ENCODE measurements at regions not wholly inside any gene's neighbourhood (a gene's known extent, or its start where the extent isn't known, plus 50 kb on each side); places are given as distances from the start of the nearest gene placed in this dataset.
A peak's percentile ranks its signal among the peaks of the same experiment; 100 is the strongest.

DNA sequence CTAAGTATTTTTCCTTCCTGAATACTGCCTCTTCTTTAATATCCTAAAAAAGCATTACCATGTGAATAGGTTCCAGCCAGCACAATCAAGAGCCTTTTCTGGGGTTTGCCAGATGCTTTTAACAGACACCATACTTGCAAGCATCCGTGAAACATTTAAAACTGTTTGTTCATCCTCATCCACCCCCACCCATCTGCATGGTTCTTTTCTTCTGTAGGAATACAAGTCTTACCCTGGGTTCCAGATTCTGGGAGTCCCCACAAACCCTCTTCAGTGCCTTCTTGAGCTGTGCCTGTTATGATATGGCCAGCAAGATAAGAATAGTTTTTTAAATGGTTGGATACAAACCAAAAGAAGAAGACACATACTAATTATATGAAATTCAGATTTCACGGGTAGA is 354.9 kb upstream of the PLXNA2 start:
- no peak overlapping the region for H3K4me3 Mint-ChIP-seq
- TF ChIP-seq, protein P1, sequence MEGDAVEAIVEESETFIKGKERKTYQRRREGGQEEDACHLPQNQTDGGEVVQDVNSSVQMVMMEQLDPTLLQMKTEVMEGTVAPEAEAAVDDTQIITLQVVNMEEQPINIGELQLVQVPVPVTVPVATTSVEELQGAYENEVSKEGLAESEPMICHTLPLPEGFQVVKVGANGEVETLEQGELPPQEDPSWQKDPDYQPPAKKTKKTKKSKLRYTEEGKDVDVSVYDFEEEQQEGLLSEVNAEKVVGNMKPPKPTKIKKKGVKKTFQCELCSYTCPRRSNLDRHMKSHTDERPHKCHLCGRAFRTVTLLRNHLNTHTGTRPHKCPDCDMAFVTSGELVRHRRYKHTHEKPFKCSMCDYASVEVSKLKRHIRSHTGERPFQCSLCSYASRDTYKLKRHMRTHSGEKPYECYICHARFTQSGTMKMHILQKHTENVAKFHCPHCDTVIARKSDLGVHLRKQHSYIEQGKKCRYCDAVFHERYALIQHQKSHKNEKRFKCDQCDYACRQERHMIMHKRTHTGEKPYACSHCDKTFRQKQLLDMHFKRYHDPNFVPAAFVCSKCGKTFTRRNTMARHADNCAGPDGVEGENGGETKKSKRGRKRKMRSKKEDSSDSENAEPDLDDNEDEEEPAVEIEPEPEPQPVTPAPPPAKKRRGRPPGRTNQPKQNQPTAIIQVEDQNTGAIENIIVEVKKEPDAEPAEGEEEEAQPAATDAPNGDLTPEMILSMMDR (IDR thresholded peaks at IDR 0.05): no peak
- ATAC-seq (no peak), DNase-seq (no peak)
- intact Hi-C loops (cut with micrococcal nuclease): no loop called here
- ChIA-PET CTCF (no interaction called here), POLR2A (no interaction called here)
- no peaks in the 10 kb centered on the region for H3K36me3 Mint-ChIP-seq (ENCODE audit: low read depth)
- H3K9me3 Mint-ChIP-seq: no peaks in the 10 kb centered on the region
- peaks cover under 1% of the 10 kb centered on the region for H3K27me3 Mint-ChIP-seq
- H3K27ac Mint-ChIP-seq: no peak overlapping the region
- no peaks in the 10 kb centered on the region for H3K4me1 Mint-ChIP-seq (ENCODE audit: low read depth)

DNA sequence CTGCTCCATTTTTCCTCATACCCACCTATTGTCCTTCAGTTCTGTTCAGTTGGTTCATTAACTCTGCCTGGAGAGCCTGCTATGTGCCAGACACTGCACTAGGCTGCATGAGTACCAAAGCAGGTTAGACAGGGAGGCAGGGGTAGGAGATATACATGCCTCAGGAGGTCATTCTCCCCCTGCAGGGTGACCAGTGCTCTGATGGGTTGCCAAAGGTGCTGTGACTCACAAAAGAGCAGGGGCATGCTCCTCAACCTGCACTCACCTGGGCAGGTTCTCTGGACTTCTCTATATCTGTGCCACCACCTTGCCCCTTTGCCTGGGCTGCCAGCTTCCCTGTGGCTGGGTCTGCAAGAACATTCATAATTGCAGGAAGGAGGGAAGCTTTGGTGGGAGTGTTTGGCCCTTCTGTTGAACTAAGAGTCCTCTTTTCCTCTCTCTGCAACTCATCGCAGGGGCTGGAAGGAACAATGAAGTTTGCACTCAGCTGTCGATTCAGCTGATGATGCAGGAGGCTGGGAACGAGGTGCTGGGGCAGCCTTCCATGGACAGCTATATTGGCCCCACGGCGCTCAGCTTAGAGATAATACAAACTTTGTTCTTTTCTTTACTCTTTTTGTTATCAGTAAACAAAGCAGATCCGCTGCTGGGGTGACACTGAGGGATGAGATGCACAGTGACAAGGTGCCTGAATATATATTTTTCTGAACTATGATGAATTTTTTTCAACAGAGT is 356.4 kb upstream of the PLXNA2 start:
- no peak overlapping the region for H3K27ac Mint-ChIP-seq
- peaks cover 3% of the 10 kb centered on the region for H3K27me3 Mint-ChIP-seq
- ChIA-PET CTCF (no interaction called here), POLR2A (no interaction called here)
- DNase-seq (no peak), ATAC-seq (no peak)
- H3K9me3 Mint-ChIP-seq: no peaks in the 10 kb centered on the region
- H3K36me3 Mint-ChIP-seq (ENCODE audit: low read depth): no peaks in the 10 kb centered on the region
- H3K4me1 Mint-ChIP-seq (ENCODE audit: low read depth): no peaks in the 10 kb centered on the region
- no peak overlapping the region for H3K4me3 Mint-ChIP-seq
- intact Hi-C loops (cut with micrococcal nuclease): no loop called here
- TF ChIP-seq, protein P1 (IDR thresholded peaks at IDR 0.05): no peak

DNA sequence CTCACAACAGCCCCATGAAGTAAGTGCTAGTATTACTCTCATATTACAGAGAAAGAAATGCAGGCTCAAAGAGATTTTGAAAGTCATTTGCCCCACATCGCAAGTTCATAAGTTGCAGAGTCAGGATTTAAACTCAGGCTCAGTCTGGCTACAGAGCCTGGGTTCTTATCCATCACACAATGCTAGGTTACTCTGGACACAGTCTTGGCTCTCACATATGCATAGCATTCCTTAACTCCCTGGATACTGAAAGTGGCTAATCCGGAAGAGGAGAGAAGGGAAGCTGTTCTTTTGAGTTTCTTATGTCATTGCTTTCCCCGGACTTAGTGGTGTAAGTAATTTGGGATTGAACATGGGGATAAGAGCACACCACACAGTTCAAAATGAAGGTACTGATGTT is 357.4 kb upstream of the PLXNA2 start:
- Mint-ChIP-seq H3K4me1 (ENCODE audit: low read depth) (no peaks in the 10 kb centered on the region), H3K27me3 (peaks cover 4% of the 10 kb centered on the region), H3K27ac (no peak overlapping the region), H3K4me3 (no peak overlapping the region), H3K9me3 (no peaks in the 10 kb centered on the region), H3K36me3 (ENCODE audit: low read depth) (no peaks in the 10 kb centered on the region)
- ATAC-seq: no peak
- TF ChIP-seq, protein P1 (IDR thresholded peaks at IDR 0.05): no peak
- CTCF ChIA-PET: no interaction called here
- no peak for DNase-seq
- intact Hi-C loops (cut with micrococcal nuclease): no loop called here
- POLR2A ChIA-PET: no interaction called here

DNA sequence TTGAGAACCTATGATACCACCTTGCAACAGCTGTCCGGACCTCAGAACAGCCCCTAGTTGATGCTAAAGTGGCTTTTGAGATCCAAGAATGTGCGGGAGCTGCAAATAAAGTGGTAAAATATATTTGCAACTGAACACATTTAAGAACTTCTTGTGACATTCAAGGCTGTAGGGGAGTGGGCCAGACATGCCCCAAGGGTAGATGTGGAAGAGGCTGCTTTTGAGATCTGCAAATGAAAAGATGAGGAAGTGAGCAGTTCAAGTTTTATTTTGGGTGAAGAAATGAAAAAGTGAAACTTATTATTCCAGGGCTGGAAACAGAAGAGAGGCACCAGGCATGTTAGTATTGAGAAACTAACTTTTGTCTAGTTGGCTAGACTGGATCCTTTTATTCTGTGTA is 359.5 kb upstream of the PLXNA2 start:
- intact Hi-C loops (cut with micrococcal nuclease): no loop called here
- CTCF ChIA-PET: no interaction called here
- H3K27me3 Mint-ChIP-seq: peaks cover 5% of the 10 kb centered on the region
- ATAC-seq: no peak
- H3K9me3 Mint-ChIP-seq: no peaks in the 10 kb centered on the region
- H3K27ac Mint-ChIP-seq: no peak overlapping the region
- no peaks in the 10 kb centered on the region for H3K4me1 Mint-ChIP-seq (ENCODE audit: low read depth)
- H3K36me3 Mint-ChIP-seq (ENCODE audit: low read depth): no peaks in the 10 kb centered on the region
- H3K4me3 Mint-ChIP-seq: no peak overlapping the region
- POLR2A ChIA-PET: no interaction called here
- no peak for DNase-seq
- TF ChIP-seq, protein P1 (IDR thresholded peaks at IDR 0.05): no peak

DNA sequence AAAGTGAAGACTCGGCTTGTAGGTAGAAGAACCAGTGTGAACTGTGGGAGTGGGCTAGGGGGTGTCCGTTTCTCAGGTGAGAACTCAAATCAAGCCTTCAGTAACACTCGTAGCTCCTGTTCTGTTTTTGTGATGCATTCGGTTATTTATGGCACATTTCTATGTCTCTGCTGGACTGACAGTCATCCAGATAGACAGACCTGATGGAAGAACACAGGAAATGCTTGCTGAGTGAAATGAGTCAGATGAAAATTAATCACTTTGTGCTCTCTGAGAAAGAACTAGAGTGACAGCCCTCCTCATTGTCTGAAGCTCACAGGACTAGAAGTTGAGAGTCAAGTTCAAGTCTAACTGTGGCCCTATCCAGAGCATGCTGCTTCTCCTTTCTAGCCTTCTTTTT is 360.1 kb upstream of the PLXNA2 start:
- Mint-ChIP-seq H3K9me3 (no peaks in the 10 kb centered on the region), H3K4me3 (no peak overlapping the region), H3K27me3 (peaks cover 5% of the 10 kb centered on the region), H3K27ac (no peak overlapping the region), H3K4me1 (ENCODE audit: low read depth) (no peaks in the 10 kb centered on the region), H3K36me3 (ENCODE audit: low read depth) (no peaks in the 10 kb centered on the region)
- TF ChIP-seq, protein P1 (IDR thresholded peaks at IDR 0.05): no peak
- DNase-seq (no peak), ATAC-seq (peak; percentile 56)
- ChIA-PET POLR2A (no interaction called here), CTCF (no interaction called here)
- intact Hi-C loops (cut with micrococcal nuclease): no loop called here
